GM12878 (cell line): ENCODE measurements at regions not wholly inside any gene's neighbourhood (a gene's known extent, or its start where the extent isn't known, plus 50 kb on each side); places are given as distances from the start of the nearest gene placed in this dataset.

Source experiments
- ATAC-seq: fragments of 200-7000 bp; cut with Tn5 transposase; 3 replicates; pipeline ENCODE4 v1.9.1; 2020; ENCODE audit warnings: mild to moderate bottlenecking, moderate library complexity
- BruUV-seq: library from RNA; stranded (reverse); fragments of 400-500 nt; replicated peaks from 2 replicates; lab custom pipeline; 2021; lab: Mats Ljungman, UMichigan
- CTCF ChIA-PET: fragments of 300-600 bp; sonication (Branson Sonifier 250); formaldehyde crosslinking; extraction: SDS; loops from one replicate; lab custom pipeline; 2021; ENCODE audit warnings: inconsistent platforms; lab: Yijun Ruan, JAX
- POLR2A ChIA-PET: fragments of 350-600 bp; formaldehyde crosslinking; extraction: SDS; loops from one replicate; lab custom pipeline; 2021; ENCODE audit warnings: inconsistent platforms; lab: Charles Lee
- RAD21 ChIA-PET: fragments of 300-600 bp; sonication (Branson Sonifier 250); formaldehyde crosslinking; loops from one replicate; lab custom pipeline; 2023; ENCODE audit warnings: antibody characterized with exemption; ENCODE audit not compliant: unreplicated experiment; lab: Charles Lee
- SMC1A ChIA-PET: fragments of 300-600 bp; sonication (Branson Sonifier 250); formaldehyde crosslinking; loops from one replicate; lab custom pipeline; 2023; ENCODE audit not compliant: unreplicated experiment, uncharacterized antibody; lab: Charles Lee
- DNase-seq: peaks from one replicate; pipeline ENCODE4 v3.0.0-alpha.2; 2011; ENCODE audit warnings: low read depth, low spot score
- FAIRE-seq: peaks from 3 replicates; lab custom pipeline; 2011; peaks lifted over from hg19 to GRCh38; lab: Jason Lieb, UNC
- H2AFZ ChIP-seq: 2 replicates; pipeline ENCODE4 v1.6.0; 2011; ENCODE audit warnings: low read depth, low read length, control low read depth; ENCODE audit not compliant: control insufficient read depth
- H3K27ac ChIP-seq: 2 replicates; pipeline ENCODE4 v1.5.1; 2011; ENCODE audit warnings: control low read depth; ENCODE audit not compliant: control insufficient read depth, insufficient read depth
- H3K27me3 ChIP-seq, 2 experiments: replicated peaks in 1 of 2; 2 replicates each; pipeline versions ENCODE4 v1.6.0 to v1.6.1; 2011; ENCODE audit warnings: low read length in 1 of 2; ENCODE audit not compliant: control insufficient read depth in 2 of 2, insufficient read depth in 2 of 2
- H3K36me3 ChIP-seq, 2 experiments: 2 replicates each; pipeline ENCODE4 v1.5.1; 2011; ENCODE audit warnings: low read length in 1 of 2; ENCODE audit not compliant: control insufficient read depth in 2 of 2, insufficient read depth in 2 of 2
- H3K4me1 ChIP-seq: 2 replicates; pipeline ENCODE4 v1.6.1; 2011; ENCODE audit warnings: mild to moderate bottlenecking, low read length, moderate library complexity, mixed read lengths; ENCODE audit not compliant: control insufficient read depth, insufficient read depth
- H3K4me2 ChIP-seq: 2 replicates; pipeline ENCODE4 v1.6.0; 2011; ENCODE audit warnings: control low read depth; ENCODE audit not compliant: control insufficient read depth, insufficient read depth
- H3K4me3 ChIP-seq: fragments of 200-600 bp; sonication (generic); 2 replicates; pipeline ENCODE4 v1.5.1; 2016
- H3K79me2 ChIP-seq: 2 replicates; pipeline ENCODE4 v1.6.0; 2011; ENCODE audit warnings: low read length; ENCODE audit not compliant: control insufficient read depth, insufficient read depth
- H3K9ac ChIP-seq: 2 replicates; pipeline ENCODE4 v1.8.0; 2011; ENCODE audit warnings: low read length, control low read depth, mixed read lengths; ENCODE audit not compliant: control insufficient read depth, insufficient read depth
- H3K9me3 ChIP-seq: replicated peaks from 3 replicates; pipeline ENCODE4 v1.5.1; 2011; ENCODE audit warnings: mild to moderate bottlenecking, low read length; ENCODE audit not compliant: control insufficient read depth, insufficient read depth
- H4K20me1 ChIP-seq: 2 replicates; pipeline ENCODE4 v1.6.0; 2011; ENCODE audit not compliant: control insufficient read depth, insufficient read depth
- ASH2L ChIP-seq: fragments of 300-600, 200-600 bp; sonication (generic); IDR thresholded peaks from 2 replicates; pipeline ENCODE4 v1.6.1; 2017; ENCODE audit warnings: low read depth, mild to moderate bottlenecking, borderline replicate concordance
- ATF7 ChIP-seq: fragments of 450-650 bp; IDR thresholded peaks from 2 replicates; pipeline ENCODE4 v1.6.1; 2016; ENCODE audit warnings: low read depth, mild to moderate bottlenecking
- CREB1 ChIP-seq: IDR thresholded peaks from 2 replicates; pipeline ENCODE4 v1.6.1; 2012; ENCODE audit warnings: low read depth, mild to moderate bottlenecking, inconsistent platforms
- CREM ChIP-seq: IDR thresholded peaks from 2 replicates; pipeline ENCODE4 v1.6.1; 2014; ENCODE audit warnings: antibody characterized with exemption, low read depth
- FOS ChIP-seq: IDR thresholded peaks from 3 replicates; pipeline ENCODE4 v1.6.1; 2011; ENCODE audit warnings: borderline replicate concordance; ENCODE audit not compliant: insufficient read length; ENCODE audit errors: extremely low read depth
- HDAC6 ChIP-seq: fragments of 200-600 bp; sonication (generic); IDR thresholded peaks from one replicate; pipeline ENCODE4 v1.8.0; 2017; ENCODE audit warnings: antibody characterized with exemption; ENCODE audit not compliant: unreplicated experiment
- JUNB ChIP-seq: IDR thresholded peaks from 2 replicates; pipeline ENCODE4 v1.6.1; 2016; ENCODE audit warnings: antibody characterized with exemption, mild to moderate bottlenecking
- MEF2B ChIP-seq: fragments of 450-650 bp; IDR thresholded peaks from 2 replicates; pipeline ENCODE4 v1.6.1; 2018; ENCODE audit warnings: mild to moderate bottlenecking, moderate library complexity; ENCODE audit not compliant: partially characterized antibody, poor library complexity, severe bottlenecking
- NR2C1 ChIP-seq: fragments of 450-650 bp; IDR thresholded peaks from 2 replicates; pipeline ENCODE4 v1.6.1; 2017; ENCODE audit warnings: antibody characterized with exemption, mild to moderate bottlenecking, moderate library complexity
- POLR2AphosphoS2 ChIP-seq: IDR thresholded peaks from 2 replicates; pipeline ENCODE4 v1.6.1; 2011; ENCODE audit warnings: low read depth, mild to moderate bottlenecking, low read length, improper control_type of control experiment, moderate library complexity
- RBBP5 ChIP-seq: fragments of 200-600 bp; sonication (generic); conservative IDR thresholded peaks from 2 replicates; pipeline ENCODE4 v1.6.1; 2016
- SIX5 ChIP-seq: IDR thresholded peaks from 2 replicates; pipeline ENCODE4 v1.6.1; 2011; ENCODE audit warnings: mild to moderate bottlenecking, low read depth, low read length, moderate library complexity; ENCODE audit not compliant: severe bottlenecking
- SP1 ChIP-seq: IDR thresholded peaks from one replicate; pipeline ENCODE4 v1.6.1; 2011; ENCODE audit warnings: low read depth, low read length
- TBL1XR1 ChIP-seq: IDR thresholded peaks from 2 replicates; pipeline ENCODE4 v1.6.1; 2012; ENCODE audit warnings: low read depth, low read length, improper control_type of control experiment
- TCF7 ChIP-seq: IDR thresholded peaks from 2 replicates; pipeline ENCODE4 v1.6.1; 2014; ENCODE audit warnings: antibody characterized with exemption, borderline replicate concordance
- WRNIP1 ChIP-seq: IDR thresholded peaks from 2 replicates; pipeline ENCODE4 v1.6.1; 2011; ENCODE audit warnings: low read depth, low read length, improper control_type of control experiment, borderline replicate concordance
- ZNF217 ChIP-seq: fragments of 450-650 bp; IDR thresholded peaks from 2 replicates; pipeline ENCODE4 v1.6.1; 2017; ENCODE audit warnings: antibody characterized with exemption, mild to moderate bottlenecking
- WGBS: methylation state at CpG from one replicate; pipeline ENCODE4 v1.1.6; 2016; ENCODE audit warnings: low lambda C conversion rate; ENCODE audit not compliant: insufficient replicate concordance, insufficient coverage; ENCODE audit errors: missing lambda C conversion rate; 5-methylcytosine and 5-hydroxymethylcytosine counted together
- in situ Hi-C: fragments of 300-500 bp; cut with MboI; formaldehyde crosslinking; loops from 9 replicates; pipeline ENCODE4 v1.14.3; 2018; ENCODE audit warnings: mixed read lengths
- intact Hi-C: fragments of 100-400 bp; cut with micrococcal nuclease; formaldehyde crosslinking; loops from one replicate; pipeline ENCODE4 v1.14.2; 2022; ENCODE audit not compliant: unreplicated experiment
- TF ChIP-seq, protein P1 (sequence below): IDR thresholded peaks from 2 replicates; pipeline ENCODE4 v1.6.1; 2011; ENCODE audit warnings: borderline replicate concordance, low read depth, mild to moderate bottlenecking, moderate library complexity, mixed read lengths, low read length; ENCODE audit not compliant: insufficient read depth; ENCODE audit errors: extremely low read length
- TF ChIP-seq, protein P2 (sequence below): fragments of 450-650 bp; IDR thresholded peaks from 2 replicates; pipeline ENCODE4 v1.6.1; 2016; ENCODE audit warnings: mild to moderate bottlenecking
- TF ChIP-seq, protein P3 (sequence below): fragments of 450-650 bp; IDR thresholded peaks from 2 replicates; pipeline ENCODE4 v1.6.1; 2018; ENCODE audit warnings: borderline replicate concordance, mild to moderate bottlenecking; ENCODE audit not compliant: partially characterized antibody

DNA sequence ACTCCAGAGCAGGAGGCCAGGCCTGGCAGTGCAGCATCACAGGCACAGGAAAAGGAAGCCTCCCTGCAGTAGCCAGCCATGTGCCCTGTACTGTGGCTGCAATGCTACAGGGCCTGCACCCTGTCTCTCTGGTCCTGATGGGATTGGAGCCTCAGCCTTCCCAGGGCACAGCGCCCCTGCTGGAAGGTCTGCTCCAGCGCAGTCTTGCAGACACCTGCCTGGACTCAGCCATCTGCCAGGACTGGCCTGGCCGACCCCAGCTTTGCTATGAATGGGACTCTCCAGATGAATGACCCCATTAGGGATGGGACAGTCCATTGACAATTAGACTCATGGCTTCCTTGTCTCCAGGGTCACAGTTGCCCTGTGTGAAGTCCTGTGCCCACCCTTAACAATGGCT, 251.6 kb downstream of the ERMARD start:
- Histone ChIP-seq H3K27ac (no peak overlapping the region), H3K9ac (no peak overlapping the region), H3K27me3 (no peaks in the 10 kb centered on the region), H3K36me3 (no peaks in the 10 kb centered on the region), H3K4me2 (no peak overlapping the region), H3K4me3 (no peak overlapping the region), H2AFZ (no peak overlapping the region), H3K79me2 (no peaks in the 10 kb centered on the region), H3K4me1 (no peaks in the 10 kb centered on the region), H4K20me1 (no peaks in the 10 kb centered on the region), H3K9me3 (peaks cover 4% of the 10 kb centered on the region; the same call in 2 of the 3 replicates)
- DNase-seq: no peak
- in situ Hi-C loops: no loop called here
- no peak for ATAC-seq
- intact Hi-C loops: no loop called here
- ChIA-PET CTCF (no interaction called here), RAD21 (no interaction called here), POLR2A (no interaction called here), SMC1A (no interaction called here)
- TF ChIP-seq WRNIP1 (no peak), FOS (no peak), ZNF217 (no peak), TCF7 (no peak), TBL1XR1 (no peak), ATF7 (no peak), MEF2B (no peak), CREM (no peak), SIX5 (no peak), NR2C1 (no peak), SP1 (no peak), RBBP5 (no peak), HDAC6 (no peak), CREB1 (no peak), ASH2L (no peak), JUNB (no peak), POLR2AphosphoS2 (no peak)
- TF ChIP-seq, protein P1, sequence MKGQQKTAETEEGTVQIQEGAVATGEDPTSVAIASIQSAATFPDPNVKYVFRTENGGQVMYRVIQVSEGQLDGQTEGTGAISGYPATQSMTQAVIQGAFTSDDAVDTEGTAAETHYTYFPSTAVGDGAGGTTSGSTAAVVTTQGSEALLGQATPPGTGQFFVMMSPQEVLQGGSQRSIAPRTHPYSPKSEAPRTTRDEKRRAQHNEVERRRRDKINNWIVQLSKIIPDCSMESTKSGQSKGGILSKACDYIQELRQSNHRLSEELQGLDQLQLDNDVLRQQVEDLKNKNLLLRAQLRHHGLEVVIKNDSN: no peak
- TF ChIP-seq, protein P2, sequence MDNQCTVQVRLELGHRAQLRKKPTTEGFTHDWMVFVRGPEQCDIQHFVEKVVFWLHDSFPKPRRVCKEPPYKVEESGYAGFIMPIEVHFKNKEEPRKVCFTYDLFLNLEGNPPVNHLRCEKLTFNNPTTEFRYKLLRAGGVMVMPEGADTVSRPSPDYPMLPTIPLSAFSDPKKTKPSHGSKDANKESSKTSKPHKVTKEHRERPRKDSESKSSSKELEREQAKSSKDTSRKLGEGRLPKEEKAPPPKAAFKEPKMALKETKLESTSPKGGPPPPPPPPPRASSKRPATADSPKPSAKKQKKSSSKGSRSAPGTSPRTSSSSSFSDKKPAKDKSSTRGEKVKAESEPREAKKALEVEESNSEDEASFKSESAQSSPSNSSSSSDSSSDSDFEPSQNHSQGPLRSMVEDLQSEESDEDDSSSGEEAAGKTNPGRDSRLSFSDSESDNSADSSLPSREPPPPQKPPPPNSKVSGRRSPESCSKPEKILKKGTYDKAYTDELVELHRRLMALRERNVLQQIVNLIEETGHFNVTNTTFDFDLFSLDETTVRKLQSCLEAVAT: no peak
- TF ChIP-seq, protein P3, sequence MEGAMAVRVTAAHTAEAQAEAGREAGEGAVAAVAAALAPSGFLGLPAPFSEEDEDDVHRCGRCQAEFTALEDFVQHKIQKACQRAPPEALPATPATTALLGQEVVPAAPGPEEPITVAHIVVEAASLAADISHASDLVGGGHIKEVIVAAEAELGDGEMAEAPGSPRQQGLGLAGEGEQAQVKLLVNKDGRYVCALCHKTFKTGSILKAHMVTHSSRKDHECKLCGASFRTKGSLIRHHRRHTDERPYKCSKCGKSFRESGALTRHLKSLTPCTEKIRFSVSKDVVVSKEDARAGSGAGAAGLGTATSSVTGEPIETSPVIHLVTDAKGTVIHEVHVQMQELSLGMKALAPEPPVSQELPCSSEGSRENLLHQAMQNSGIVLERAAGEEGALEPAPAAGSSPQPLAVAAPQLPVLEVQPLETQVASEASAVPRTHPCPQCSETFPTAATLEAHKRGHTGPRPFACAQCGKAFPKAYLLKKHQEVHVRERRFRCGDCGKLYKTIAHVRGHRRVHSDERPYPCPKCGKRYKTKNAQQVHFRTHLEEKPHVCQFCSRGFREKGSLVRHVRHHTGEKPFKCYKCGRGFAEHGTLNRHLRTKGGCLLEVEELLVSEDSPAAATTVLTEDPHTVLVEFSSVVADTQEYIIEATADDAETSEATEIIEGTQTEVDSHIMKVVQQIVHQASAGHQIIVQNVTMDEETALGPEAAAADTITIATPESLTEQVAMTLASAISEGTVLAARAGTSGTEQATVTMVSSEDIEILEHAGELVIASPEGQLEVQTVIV: no peak
- WGBS: 17% methylated on average over 3 of the region's 3 CpGs
- BruUV-seq: no TSS peak
- no peak for FAIRE-seq
